Osteoblast (primary cell): ENCODE measurements at regions not wholly inside any gene's neighbourhood (a gene's known extent, or its start where the extent isn't known, plus 50 kb on each side); places are given as distances from the start of the nearest gene placed in this dataset.

Source experiments
- DNase-seq: peaks from one replicate; pipeline ENCODE4 v3.0.0; 2011; ENCODE audit warnings: low spot score, mixed read lengths; ENCODE audit not compliant: insufficient read length; ENCODE audit errors: missing footprints
- H2AFZ ChIP-seq: 2 replicates; pipeline ENCODE4 v1.6.0; 2011; ENCODE audit warnings: mild to moderate bottlenecking, low read length
- H3K27ac ChIP-seq: 2 replicates; pipeline ENCODE4 v1.5.1; 2011; ENCODE audit warnings: mild to moderate bottlenecking, low read depth, low read length, moderate library complexity
- H3K27me3 ChIP-seq: 2 replicates; pipeline ENCODE4 v1.6.0; 2012; ENCODE audit warnings: mild to moderate bottlenecking, control low read depth, inconsistent platforms, low read length, moderate library complexity; ENCODE audit not compliant: insufficient read depth
- H3K36me3 ChIP-seq: 2 replicates; pipeline ENCODE4 v1.5.1; 2011; ENCODE audit warnings: mild to moderate bottlenecking, low read length, control low read depth, moderate library complexity; ENCODE audit not compliant: insufficient read depth
- H3K4me1 ChIP-seq: 2 replicates; pipeline ENCODE4 v1.5.1; 2011; ENCODE audit warnings: mild to moderate bottlenecking, low read length, control low read depth, moderate library complexity; ENCODE audit not compliant: insufficient read depth
- H3K4me2 ChIP-seq: 2 replicates; pipeline ENCODE4 v1.6.0; 2011; ENCODE audit warnings: mild to moderate bottlenecking, low read length; ENCODE audit not compliant: insufficient read depth
- H3K4me3 ChIP-seq: fragments of 200-600 bp; sonication (generic); 3 replicates; pipeline ENCODE4 v1.5.1; 2012; ENCODE audit warnings: mild to moderate bottlenecking, low read length, inconsistent platforms; ENCODE audit not compliant: insufficient read depth
- H3K79me2 ChIP-seq: 2 replicates; pipeline ENCODE4 v1.6.0; 2012; ENCODE audit warnings: mild to moderate bottlenecking, low read length, control low read depth, inconsistent platforms; ENCODE audit not compliant: insufficient read depth
- H3K9me3 ChIP-seq: 2 replicates; pipeline ENCODE4 v1.5.1; 2011; ENCODE audit warnings: low read depth, low read length, control low read depth
- H4K20me1 ChIP-seq: 2 replicates; pipeline ENCODE4 v1.6.0; 2012; ENCODE audit warnings: mild to moderate bottlenecking, low read length, control low read depth; ENCODE audit not compliant: insufficient read depth
- TF ChIP-seq, protein P1 (sequence below): IDR thresholded peaks from 2 replicates; pipeline ENCODE4 v1.5.1; 2011; ENCODE audit warnings: mild to moderate bottlenecking, low read depth, low read length, moderate library complexity; ENCODE audit errors: extremely low read depth

DNA sequence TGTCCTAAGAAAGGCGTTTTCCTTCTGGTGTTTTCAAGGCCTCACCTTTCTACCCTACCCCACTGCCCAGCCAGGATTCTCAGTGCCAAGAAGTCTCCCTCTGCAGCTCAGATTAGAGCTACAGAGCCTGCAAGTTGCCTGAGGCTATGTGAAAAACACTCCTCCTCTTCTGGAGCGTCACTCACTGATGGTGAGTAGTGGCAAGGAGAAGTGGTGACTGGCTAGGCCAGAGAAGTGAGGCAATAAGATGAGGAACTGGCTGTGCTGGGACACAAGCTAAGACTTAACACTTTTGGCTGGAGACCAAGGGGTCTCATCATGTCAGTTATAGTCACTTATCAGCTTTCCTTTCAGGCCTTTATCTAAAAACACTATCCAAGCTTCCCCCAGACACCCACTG is 86.7 kb upstream of the PRKAR2B start:
- Histone ChIP-seq H3K9me3 (no peaks in the 10 kb centered on the region), H3K27ac (no peak overlapping the region), H2AFZ (no peak overlapping the region), H3K79me2 (no peaks in the 10 kb centered on the region), H3K4me2 (no peak overlapping the region), H3K27me3 (peaks cover 2% of the 10 kb centered on the region), H3K36me3 (no peaks in the 10 kb centered on the region), H3K4me3 (no peak overlapping the region), H3K4me1 (no peaks in the 10 kb centered on the region), H4K20me1 (no peaks in the 10 kb centered on the region)
- no peak for DNase-seq
- TF ChIP-seq, protein P1, sequence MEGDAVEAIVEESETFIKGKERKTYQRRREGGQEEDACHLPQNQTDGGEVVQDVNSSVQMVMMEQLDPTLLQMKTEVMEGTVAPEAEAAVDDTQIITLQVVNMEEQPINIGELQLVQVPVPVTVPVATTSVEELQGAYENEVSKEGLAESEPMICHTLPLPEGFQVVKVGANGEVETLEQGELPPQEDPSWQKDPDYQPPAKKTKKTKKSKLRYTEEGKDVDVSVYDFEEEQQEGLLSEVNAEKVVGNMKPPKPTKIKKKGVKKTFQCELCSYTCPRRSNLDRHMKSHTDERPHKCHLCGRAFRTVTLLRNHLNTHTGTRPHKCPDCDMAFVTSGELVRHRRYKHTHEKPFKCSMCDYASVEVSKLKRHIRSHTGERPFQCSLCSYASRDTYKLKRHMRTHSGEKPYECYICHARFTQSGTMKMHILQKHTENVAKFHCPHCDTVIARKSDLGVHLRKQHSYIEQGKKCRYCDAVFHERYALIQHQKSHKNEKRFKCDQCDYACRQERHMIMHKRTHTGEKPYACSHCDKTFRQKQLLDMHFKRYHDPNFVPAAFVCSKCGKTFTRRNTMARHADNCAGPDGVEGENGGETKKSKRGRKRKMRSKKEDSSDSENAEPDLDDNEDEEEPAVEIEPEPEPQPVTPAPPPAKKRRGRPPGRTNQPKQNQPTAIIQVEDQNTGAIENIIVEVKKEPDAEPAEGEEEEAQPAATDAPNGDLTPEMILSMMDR, result no peak

DNA sequence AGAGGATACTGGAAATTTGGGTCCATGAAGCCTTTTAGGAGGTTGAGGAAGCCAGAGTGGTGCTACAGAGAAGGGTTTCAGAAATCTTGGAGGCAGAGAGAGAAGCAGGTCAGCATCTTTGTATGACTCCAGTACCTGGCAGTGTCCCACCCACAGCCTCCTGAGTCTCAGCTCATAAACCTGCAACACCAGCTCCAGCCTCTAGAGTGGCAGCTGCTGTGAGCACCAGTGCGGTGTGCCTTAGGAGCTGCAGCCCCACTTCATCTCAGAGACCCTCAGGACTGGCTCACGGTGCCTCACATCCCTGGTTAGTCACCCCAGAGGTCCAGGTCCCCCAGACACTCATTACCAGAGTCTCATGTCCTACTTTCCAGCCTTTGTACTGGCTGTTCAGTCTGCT is 84.8 kb upstream of the PRKAR2B start:
- no peak overlapping the region for H3K27ac ChIP-seq
- H3K4me3 ChIP-seq, result no peak overlapping the region
- H3K79me2 ChIP-seq, result no peaks in the 10 kb centered on the region
- H4K20me1 ChIP-seq, result no peaks in the 10 kb centered on the region
- H3K4me1 ChIP-seq, result no peaks in the 10 kb centered on the region
- H3K27me3 ChIP-seq, result peaks cover 2% of the 10 kb centered on the region
- H3K4me2 ChIP-seq, result no peak overlapping the region
- TF ChIP-seq, protein P1, result no peak
- no peaks in the 10 kb centered on the region for H3K9me3 ChIP-seq
- DNase-seq, result peak; percentile 58
- no peaks in the 10 kb centered on the region for H3K36me3 ChIP-seq
- no peak overlapping the region for H2AFZ ChIP-seq

DNA sequence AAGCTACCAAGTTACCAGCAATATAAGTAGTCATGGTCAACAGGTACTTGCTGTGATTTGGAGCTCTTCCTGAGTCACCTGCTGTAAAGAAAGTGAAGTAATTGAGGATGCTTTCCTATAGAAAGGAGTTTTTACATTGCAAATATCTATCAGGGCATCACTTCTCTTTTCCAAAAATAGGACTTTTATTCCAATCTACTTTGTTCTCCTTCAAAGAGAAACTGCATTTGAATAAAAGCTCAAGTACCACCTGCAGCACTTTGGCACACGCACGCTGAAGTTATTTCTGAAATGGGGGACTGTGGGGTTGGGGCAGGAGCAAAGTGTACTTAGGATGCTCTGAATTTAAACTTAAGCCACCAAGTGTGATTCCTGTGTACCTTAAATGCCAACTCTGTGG is 81.8 kb upstream of the PRKAR2B start:
- H3K4me3 ChIP-seq, result no peak overlapping the region
- H3K36me3 ChIP-seq, result no peaks in the 10 kb centered on the region
- no peaks in the 10 kb centered on the region for H3K79me2 ChIP-seq
- no peak overlapping the region for H3K4me2 ChIP-seq
- no peak overlapping the region for H3K27ac ChIP-seq
- no peak for DNase-seq
- no peaks in the 10 kb centered on the region for H4K20me1 ChIP-seq
- no peaks in the 10 kb centered on the region for H3K9me3 ChIP-seq
- TF ChIP-seq, protein P1, result no peak
- H3K4me1 ChIP-seq, result no peaks in the 10 kb centered on the region
- no peak overlapping the region for H2AFZ ChIP-seq
- peaks cover 2% of the 10 kb centered on the region for H3K27me3 ChIP-seq

DNA sequence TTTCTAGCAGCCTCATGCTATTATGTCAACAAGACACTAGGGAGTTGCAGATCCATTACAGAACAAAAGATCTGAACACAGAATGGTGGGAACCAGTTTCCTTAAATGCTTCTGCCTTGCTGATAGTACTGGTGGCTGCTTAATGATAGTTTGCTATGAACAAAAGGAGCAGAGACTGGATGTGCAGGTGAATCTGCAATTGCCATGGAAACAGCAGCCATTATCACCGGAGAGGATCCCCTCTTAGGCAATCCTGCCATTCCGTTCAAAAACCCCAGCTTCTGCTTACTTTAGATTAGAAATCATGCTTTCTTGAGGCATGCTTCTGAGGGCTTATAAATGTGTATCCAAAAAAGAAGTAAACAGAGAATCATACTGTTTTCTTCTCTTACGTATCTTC is 80.0 kb upstream of the PRKAR2B start:
- H3K4me2 ChIP-seq, result no peak overlapping the region
- TF ChIP-seq, protein P1, result no peak
- DNase-seq, result no peak
- peaks cover 6% of the 10 kb centered on the region for H3K27me3 ChIP-seq
- no peaks in the 10 kb centered on the region for H3K79me2 ChIP-seq
- H3K27ac ChIP-seq, result no peak overlapping the region
- H3K4me1 ChIP-seq, result no peaks in the 10 kb centered on the region
- no peak overlapping the region for H3K4me3 ChIP-seq
- H2AFZ ChIP-seq, result no peak overlapping the region
- H3K36me3 ChIP-seq, result no peaks in the 10 kb centered on the region
- H4K20me1 ChIP-seq, result no peaks in the 10 kb centered on the region
- no peaks in the 10 kb centered on the region for H3K9me3 ChIP-seq
